ENCODE measurements at regions not wholly inside any gene's neighbourhood (a gene's known extent, or its start where the extent isn't known, plus 50 kb on each side); places are given as distances from the start of the nearest gene placed in this dataset.

DNA sequence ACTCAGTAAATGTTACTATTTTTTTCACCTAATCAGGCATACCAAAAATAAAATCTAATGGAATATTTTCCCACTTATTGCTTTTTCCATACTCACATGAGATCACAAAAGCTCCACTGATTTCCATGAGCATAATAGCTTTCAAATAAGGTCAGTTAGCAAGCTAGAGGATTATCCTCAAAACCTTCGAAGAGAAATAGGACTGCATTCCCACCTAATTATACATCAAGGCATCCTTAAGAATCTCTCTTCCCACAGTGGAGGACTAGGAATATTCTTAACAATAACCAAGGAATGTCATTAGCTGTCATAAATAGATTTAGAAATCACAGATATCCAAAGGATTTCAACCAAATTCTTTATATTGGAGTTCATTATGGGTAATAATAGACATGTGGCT is 127.9 kb upstream of the STT3B start:
- no peak overlapping the region for H3K14ac ChIP-seq (ENCODE audit: insufficient read depth, low read length)
- H3K79me1 ChIP-seq (ENCODE audit: insufficient read depth, low read depth, low read length, poor library complexity, severe bottlenecking), result no peaks in the 10 kb centered on the region
- H2AK5ac ChIP-seq (ENCODE audit: insufficient read length, low read length), result no peak overlapping the region
- H4K20me1 ChIP-seq (ENCODE audit: control insufficient read depth, insufficient read depth, insufficient read length), result no peaks in the 10 kb centered on the region
- H2AFZ ChIP-seq (ENCODE audit: low read length), result no peak overlapping the region
- no peak overlapping the region for H4K91ac ChIP-seq (ENCODE audit: insufficient read length, low read depth, low read length)
- no peak overlapping the region for H4K8ac ChIP-seq (replicated peaks; ENCODE audit: insufficient read length, low read depth, low read length)
- H3K36me3 Mint-ChIP-seq (ENCODE audit: insufficient read depth in 1 of 3, low read depth in 3 of 3), result peaks cover 0 to 4% (median 0%) of the 10 kb centered on the region in 3 experiments; a peak in 3 of 7 replicates
- H3K56ac ChIP-seq (ENCODE audit: insufficient read length, low read depth, low read length), result no peak overlapping the region
- no peak overlapping the region for H2BK5ac ChIP-seq (ENCODE audit: insufficient read length, low read length)
- H2BK12ac ChIP-seq (ENCODE audit: insufficient read length, low read depth, low read length), result no peak overlapping the region
- H3K4ac ChIP-seq (ENCODE audit: low read depth, low read length), result no peak overlapping the region
- no peak for DNase-seq
- H3K9me3 Mint-ChIP-seq, result peaks cover 7 to 10% of the 10 kb centered on the region in 2 experiments; a peak in 2 of 5 replicates
- TF ChIP-seq, protein P1, sequence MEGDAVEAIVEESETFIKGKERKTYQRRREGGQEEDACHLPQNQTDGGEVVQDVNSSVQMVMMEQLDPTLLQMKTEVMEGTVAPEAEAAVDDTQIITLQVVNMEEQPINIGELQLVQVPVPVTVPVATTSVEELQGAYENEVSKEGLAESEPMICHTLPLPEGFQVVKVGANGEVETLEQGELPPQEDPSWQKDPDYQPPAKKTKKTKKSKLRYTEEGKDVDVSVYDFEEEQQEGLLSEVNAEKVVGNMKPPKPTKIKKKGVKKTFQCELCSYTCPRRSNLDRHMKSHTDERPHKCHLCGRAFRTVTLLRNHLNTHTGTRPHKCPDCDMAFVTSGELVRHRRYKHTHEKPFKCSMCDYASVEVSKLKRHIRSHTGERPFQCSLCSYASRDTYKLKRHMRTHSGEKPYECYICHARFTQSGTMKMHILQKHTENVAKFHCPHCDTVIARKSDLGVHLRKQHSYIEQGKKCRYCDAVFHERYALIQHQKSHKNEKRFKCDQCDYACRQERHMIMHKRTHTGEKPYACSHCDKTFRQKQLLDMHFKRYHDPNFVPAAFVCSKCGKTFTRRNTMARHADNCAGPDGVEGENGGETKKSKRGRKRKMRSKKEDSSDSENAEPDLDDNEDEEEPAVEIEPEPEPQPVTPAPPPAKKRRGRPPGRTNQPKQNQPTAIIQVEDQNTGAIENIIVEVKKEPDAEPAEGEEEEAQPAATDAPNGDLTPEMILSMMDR (conservative IDR thresholded peaks at IDR 0.05), result no peak
- H3K4me3 Mint-ChIP-seq, result no peak overlapping the region
- H2BK15ac ChIP-seq (ENCODE audit: low read depth, low read length), result no peak overlapping the region
- no peak overlapping the region for H3K18ac ChIP-seq (ENCODE audit: insufficient read length, low read depth, low read length)
- no peaks in the 10 kb centered on the region for H3K27me3 ChIP-seq (ENCODE audit: insufficient read depth, low read length)
- no peaks in the 10 kb centered on the region for H3K23me2 ChIP-seq (ENCODE audit: insufficient read length, low read depth, low read length, poor library complexity, severe bottlenecking)
- H4K5ac ChIP-seq (ENCODE audit: insufficient read length, low read depth, low read length), result no peak overlapping the region
- no peak overlapping the region for H3K23ac ChIP-seq (ENCODE audit: insufficient read length, low read depth, low read length)
- no peaks in the 10 kb centered on the region for H3K4me1 ChIP-seq (ENCODE audit: insufficient read depth, low read length)
- H3T11ph ChIP-seq (ENCODE audit: low read length), result no peak overlapping the region
- no peak overlapping the region for H3K9ac ChIP-seq (ENCODE audit: extremely low read depth, insufficient read length, low read length)
- no peak overlapping the region for H3K27ac Mint-ChIP-seq
- no peak overlapping the region for H2BK120ac ChIP-seq (ENCODE audit: low read depth, low read length, poor library complexity, severe bottlenecking)
- H3K27ac ChIP-seq (ENCODE audit: insufficient read length, low read depth, low read length), result no peak overlapping the region
- H3K9me3 ChIP-seq (ENCODE audit: control insufficient read depth, low read depth, low read length), result no peaks in the 10 kb centered on the region
- no peak overlapping the region for H3K4me2 ChIP-seq (ENCODE audit: insufficient read depth, insufficient read length, low read length)
- no peak overlapping the region for H2BK20ac ChIP-seq (ENCODE audit: low read depth, low read length, poor library complexity, severe bottlenecking)
- no peaks in the 10 kb centered on the region for H3K79me2 ChIP-seq (ENCODE audit: insufficient read depth, low read length)
- no peaks in the 10 kb centered on the region; the same call in 1 of the 2 replicates for H3K27me3 Mint-ChIP-seq (ENCODE audit: low read depth)
- peaks cover 6 to 11% of the 10 kb centered on the region in 2 experiments for H3K4me1 Mint-ChIP-seq
- WGBS (ENCODE audit: extremely low coverage, insufficient read length, low lambda C conversion rate), result no CpG with 5 or more reads among the region's 1 CpG
